SW 1271 (cell line): ENCODE measurements at regions not wholly inside any gene's neighbourhood (a gene's known extent, or its start where the extent isn't known, plus 50 kb on each side); places are given as distances from the start of the nearest gene placed in this dataset.
"Not testable (repeated sequence)": the region's sequence is repeated elsewhere in the genome, so short reads cannot be mapped to it uniquely, and the experiment has no call there.

ENCODE experiments used
- DNase-seq, 2 experiments: peaks; one replicate each; lab custom pipeline; 2025; lab: John Stamatoyannopoulos, UW

- DNase-seq = no peak
Observed at GRCh38 chr17:34474706-34475105, 104.7 kb upstream of the TMEM132E start.

GRCh38 chr17:34472363-34472762 is 107.0 kb upstream of the TMEM132E start:
- DNase-seq = no peak

- DNase-seq = not testable (repeated sequence)
Observed at GRCh38 chr17:34471278-34471677, 108.1 kb upstream of the TMEM132E start.

- DNase-seq = no peak
Observed at GRCh38 chr17:34465789-34466188, 102.8 kb upstream of the CCL1 start.

- DNase-seq = no peak
Observed at GRCh38 chr17:34464812-34465211, 101.8 kb upstream of the CCL1 start.

GRCh38 chr17:34458266-34458665 is 95.2 kb upstream of the CCL1 start:
- no peak for DNase-seq

- DNase-seq = no peak
Observed at GRCh38 chr17:34456121-34456520, 93.1 kb upstream of the CCL1 start.

GRCh38 chr17:34452769-34453168 is 89.7 kb upstream of the CCL1 start:
- no peak for DNase-seq

- DNase-seq = no peak
Observed at GRCh38 chr17:34451313-34451712, 88.3 kb upstream of the CCL1 start.

GRCh38 chr17:34447406-34447805 is 84.4 kb upstream of the CCL1 start:
- DNase-seq = no peak

- no peak for DNase-seq
Observed at GRCh38 chr17:34445101-34445500, 82.1 kb upstream of the CCL1 start.

GRCh38 chr17:34443619-34444469 is 80.8 kb upstream of the CCL1 start:
- peak in 1 of 2 experiments; percentile 3 for DNase-seq

- no peak for DNase-seq
Observed at GRCh38 chr17:34442387-34443111, 79.5 kb upstream of the CCL1 start.

- DNase-seq = no peak
Observed at GRCh38 chr17:34437188-34437587, 74.2 kb upstream of the CCL1 start.

- no peak for DNase-seq
Observed at GRCh38 chr17:34436607-34437006, 73.6 kb upstream of the CCL1 start.

GRCh38 chr17:34435182-34435928 is 72.3 kb upstream of the CCL1 start:
- DNase-seq = no peak

GRCh38 chr17:34434052-34434451 is 71.0 kb upstream of the CCL1 start:
- DNase-seq = no peak

GRCh38 chr17:34424814-34425491 is 61.9 kb upstream of the CCL1 start:
- DNase-seq = no peak

- DNase-seq = no peak
Observed at GRCh38 chr17:34423978-34424813, 61.2 kb upstream of the CCL1 start.

GRCh38 chr17:34423315-34423714 is 60.3 kb upstream of the CCL1 start:
- not testable (repeated sequence) for DNase-seq

GRCh38 chr17:34420900-34421299 is 57.9 kb upstream of the CCL1 start:
- no peak for DNase-seq
